ENCODE measurements at regions not wholly inside any gene's neighbourhood (a gene's known extent, or its start where the extent isn't known, plus 50 kb on each side); places are given as distances from the start of the nearest gene placed in this dataset.

- no peak overlapping the region; the same call in 1 of the 2 replicates for H3K9ac ChIP-seq (ENCODE audit: low read depth, low read length)
These were observed 61.0 kb downstream of the GTPBP8 start for GRCh38 chr3:113051787-113052186.

DNA sequence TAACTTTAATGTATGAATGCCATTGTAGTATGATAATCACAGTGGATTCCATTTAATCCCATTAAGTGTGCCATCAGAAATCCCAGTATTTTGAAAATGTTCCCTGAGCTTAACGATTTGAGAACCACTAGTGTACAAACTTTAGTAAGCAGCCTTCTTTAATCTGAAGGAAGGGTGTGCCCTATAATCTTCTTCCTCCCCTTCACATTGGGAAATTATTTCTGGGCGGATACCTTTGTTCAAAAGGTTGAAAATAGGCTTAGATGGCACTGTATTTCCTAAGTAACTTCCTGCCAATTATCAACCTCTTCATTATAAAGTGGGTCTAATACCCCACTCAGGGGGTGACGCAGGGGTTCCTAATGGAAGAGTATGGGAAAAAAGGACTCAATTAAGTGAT is 62.4 kb downstream of the GTPBP8 start:
- Histone ChIP-seq H3K27me3 (ENCODE audit: insufficient read depth, low read length) (peaks cover 9% of the 10 kb centered on the region), H3K36me3 (ENCODE audit: insufficient read depth, low read depth, low read length) (no peaks in the 10 kb centered on the region), H3K9ac (ENCODE audit: low read depth, low read length) (no peak overlapping the region), H3K27ac (ENCODE audit: low read length) (no peak overlapping the region), H3K9me3 (ENCODE audit: insufficient read depth, low read depth, low read length) (no peaks in the 10 kb centered on the region; the same call in 1 of the 2 replicates), H3K4me1 (ENCODE audit: insufficient read depth, low read length) (no peaks in the 10 kb centered on the region; the same call in 1 of the 2 replicates), H3K4me3 (ENCODE audit: low read length) (no peak overlapping the region)

More at GRCh38 chr3:113051787-113052186, 61.0 kb downstream of the GTPBP8 start:
- no peaks in the 10 kb centered on the region for H3K36me3 ChIP-seq (ENCODE audit: insufficient read depth, low read depth, low read length)
- no peaks in the 10 kb centered on the region; the same call in 1 of the 2 replicates for H3K9me3 ChIP-seq (ENCODE audit: insufficient read depth, low read depth, low read length)
- no peak overlapping the region for H3K4me3 ChIP-seq (ENCODE audit: low read length)
- H3K4me1 ChIP-seq (ENCODE audit: insufficient read depth, low read length): no peaks in the 10 kb centered on the region; the same call in 1 of the 2 replicates
- H3K27ac ChIP-seq (ENCODE audit: low read length): no peak overlapping the region
- H3K27me3 ChIP-seq (ENCODE audit: insufficient read depth, low read length): peaks cover 9% of the 10 kb centered on the region

- Histone ChIP-seq H3K9me3 (ENCODE audit: insufficient read depth, low read depth, low read length) (no peaks in the 10 kb centered on the region), H3K9ac (ENCODE audit: low read depth, low read length) (no peak overlapping the region), H3K4me3 (ENCODE audit: low read length) (no peak overlapping the region), H3K36me3 (ENCODE audit: insufficient read depth, low read depth, low read length) (no peaks in the 10 kb centered on the region), H3K4me1 (ENCODE audit: insufficient read depth, low read length) (no peaks in the 10 kb centered on the region; the same call in 1 of the 2 replicates), H3K27ac (ENCODE audit: low read length) (no peak overlapping the region), H3K27me3 (ENCODE audit: insufficient read depth, low read length) (peaks cover 9% of the 10 kb centered on the region)
These were observed 63.8 kb downstream of the GTPBP8 start for GRCh38 chr3:113054552-113054951.

DNA sequence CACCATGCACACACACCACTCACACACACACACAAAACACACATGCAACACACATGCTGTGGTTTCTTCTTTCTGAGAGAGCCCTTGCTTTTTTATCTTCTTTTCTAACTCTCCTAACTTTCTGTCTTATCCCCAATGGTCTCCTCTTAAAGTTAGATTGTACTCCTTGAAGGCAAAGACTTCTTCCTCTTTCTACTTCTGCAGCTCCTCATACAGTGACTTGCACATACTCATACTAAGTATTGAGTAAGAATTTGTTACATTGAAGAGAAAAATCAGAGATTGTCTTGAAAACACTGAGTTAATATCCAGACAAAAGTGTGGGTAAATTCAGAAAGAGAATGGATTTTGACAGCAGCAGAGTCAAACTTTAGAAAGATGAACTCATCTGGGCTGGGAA is 64.4 kb downstream of the GTPBP8 start:
- Histone ChIP-seq H3K27me3 (ENCODE audit: insufficient read depth, low read length) (peaks cover 9% of the 10 kb centered on the region), H3K27ac (ENCODE audit: low read length) (no peak overlapping the region), H3K4me3 (ENCODE audit: low read length) (no peak overlapping the region), H3K36me3 (ENCODE audit: insufficient read depth, low read depth, low read length) (no peaks in the 10 kb centered on the region), H3K4me1 (ENCODE audit: insufficient read depth, low read length) (no peaks in the 10 kb centered on the region; the same call in 1 of the 2 replicates), H3K9me3 (ENCODE audit: insufficient read depth, low read depth, low read length) (no peaks in the 10 kb centered on the region), H3K9ac (ENCODE audit: low read depth, low read length) (no peak overlapping the region)

DNA sequence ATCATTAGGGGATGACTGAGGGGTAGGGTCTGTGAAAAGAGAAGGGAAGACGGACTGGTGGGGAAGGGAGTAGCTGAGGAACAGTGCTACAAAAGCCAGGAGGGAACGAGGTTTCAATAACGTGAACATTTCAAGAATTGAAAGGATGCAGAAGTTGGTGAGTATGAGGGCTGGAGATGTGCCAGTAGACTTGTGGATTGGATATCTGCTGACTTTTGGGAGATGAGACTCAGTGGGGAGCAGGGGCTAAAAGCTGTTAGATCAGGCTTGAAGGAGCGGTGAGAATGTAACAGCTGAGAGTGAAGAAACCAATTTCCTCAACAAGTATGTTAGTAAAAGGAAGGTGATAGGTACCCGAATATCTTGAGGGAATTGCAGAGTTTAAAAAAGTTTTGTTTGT is 65.2 kb downstream of the GTPBP8 start:
- no peaks in the 10 kb centered on the region; the same call in 1 of the 2 replicates for H3K4me1 ChIP-seq (ENCODE audit: insufficient read depth, low read length)

GRCh38 chr3:113057117-113057516 is 66.3 kb downstream of the GTPBP8 start:
- H3K9ac ChIP-seq (ENCODE audit: low read depth, low read length): no peak overlapping the region

More for the DNA sequence above, 65.2 kb downstream of the GTPBP8 start:
- H3K9ac ChIP-seq (ENCODE audit: low read depth, low read length): no peak overlapping the region
- H3K27me3 ChIP-seq (ENCODE audit: insufficient read depth, low read length): peaks cover 9% of the 10 kb centered on the region
- H3K27ac ChIP-seq (ENCODE audit: low read length): no peak overlapping the region
- no peaks in the 10 kb centered on the region for H3K9me3 ChIP-seq (ENCODE audit: insufficient read depth, low read depth, low read length)
- no peaks in the 10 kb centered on the region for H3K36me3 ChIP-seq (ENCODE audit: insufficient read depth, low read depth, low read length)
- H3K4me3 ChIP-seq (ENCODE audit: low read length): no peak overlapping the region

GRCh38 chr3:113058188-113058587 is 67.4 kb downstream of the GTPBP8 start:
- H3K27ac ChIP-seq (ENCODE audit: low read length): no peak overlapping the region

More at GRCh38 chr3:113057117-113057516, 66.3 kb downstream of the GTPBP8 start:
- Histone ChIP-seq H3K4me1 (ENCODE audit: insufficient read depth, low read length) (no peaks in the 10 kb centered on the region), H3K36me3 (ENCODE audit: insufficient read depth, low read depth, low read length) (no peaks in the 10 kb centered on the region), H3K9me3 (ENCODE audit: insufficient read depth, low read depth, low read length) (no peaks in the 10 kb centered on the region), H3K27ac (ENCODE audit: low read length) (no peak overlapping the region), H3K4me3 (ENCODE audit: low read length) (no peak overlapping the region), H3K27me3 (ENCODE audit: insufficient read depth, low read length) (peaks cover 2% of the 10 kb centered on the region; the same call in 1 of the 2 replicates)

GRCh38 chr3:113062705-113063104 is 71.9 kb downstream of the GTPBP8 start:
- no peak overlapping the region for H3K27ac ChIP-seq (ENCODE audit: low read length)
- no peak overlapping the region for H3K4me3 ChIP-seq (ENCODE audit: low read length)
- no peaks in the 10 kb centered on the region for H3K4me1 ChIP-seq (ENCODE audit: insufficient read depth, low read length)
- no peaks in the 10 kb centered on the region for H3K36me3 ChIP-seq (ENCODE audit: insufficient read depth, low read depth, low read length)
- H3K9me3 ChIP-seq (ENCODE audit: insufficient read depth, low read depth, low read length): no peaks in the 10 kb centered on the region
- no peaks in the 10 kb centered on the region for H3K27me3 ChIP-seq (ENCODE audit: insufficient read depth, low read length)
- no peak overlapping the region for H3K9ac ChIP-seq (ENCODE audit: low read depth, low read length)

More at GRCh38 chr3:113058188-113058587, 67.4 kb downstream of the GTPBP8 start:
- no peak overlapping the region for H3K4me3 ChIP-seq (ENCODE audit: low read length)
- H3K9me3 ChIP-seq (ENCODE audit: insufficient read depth, low read depth, low read length): no peaks in the 10 kb centered on the region
- no peaks in the 10 kb centered on the region for H3K36me3 ChIP-seq (ENCODE audit: insufficient read depth, low read depth, low read length)
- no peaks in the 10 kb centered on the region for H3K27me3 ChIP-seq (ENCODE audit: insufficient read depth, low read length)
- H3K9ac ChIP-seq (ENCODE audit: low read depth, low read length): no peak overlapping the region
- no peaks in the 10 kb centered on the region for H3K4me1 ChIP-seq (ENCODE audit: insufficient read depth, low read length)

- Histone ChIP-seq H3K27me3 (ENCODE audit: insufficient read depth, low read length) (no peaks in the 10 kb centered on the region), H3K4me3 (ENCODE audit: low read length) (no peak overlapping the region), H3K9me3 (ENCODE audit: insufficient read depth, low read depth, low read length) (no peaks in the 10 kb centered on the region), H3K36me3 (ENCODE audit: insufficient read depth, low read depth, low read length) (no peaks in the 10 kb centered on the region), H3K9ac (ENCODE audit: low read depth, low read length) (no peak overlapping the region), H3K27ac (ENCODE audit: low read length) (no peak overlapping the region), H3K4me1 (ENCODE audit: insufficient read depth, low read length) (no peaks in the 10 kb centered on the region)
These were observed 72.5 kb downstream of the GTPBP8 start for GRCh38 chr3:113063126-113063894.

- H3K4me1 ChIP-seq (ENCODE audit: insufficient read depth, low read length): no peaks in the 10 kb centered on the region
- H3K36me3 ChIP-seq (ENCODE audit: insufficient read depth, low read depth, low read length): no peaks in the 10 kb centered on the region
- H3K9me3 ChIP-seq (ENCODE audit: insufficient read depth, low read depth, low read length): no peaks in the 10 kb centered on the region
- H3K4me3 ChIP-seq (ENCODE audit: low read length): no peak overlapping the region
- no peak overlapping the region for H3K27ac ChIP-seq (ENCODE audit: low read length)
- no peak overlapping the region for H3K9ac ChIP-seq (ENCODE audit: low read depth, low read length)
- no peaks in the 10 kb centered on the region for H3K27me3 ChIP-seq (ENCODE audit: insufficient read depth, low read length)
These were observed 73.4 kb downstream of the GTPBP8 start for GRCh38 chr3:113064183-113064582.

- H3K9ac ChIP-seq (ENCODE audit: low read depth, low read length): no peak overlapping the region
- H3K4me1 ChIP-seq (ENCODE audit: insufficient read depth, low read length): no peaks in the 10 kb centered on the region
- no peaks in the 10 kb centered on the region for H3K27me3 ChIP-seq (ENCODE audit: insufficient read depth, low read length)
- H3K27ac ChIP-seq (ENCODE audit: low read length): no peak overlapping the region
- H3K36me3 ChIP-seq (ENCODE audit: insufficient read depth, low read depth, low read length): no peaks in the 10 kb centered on the region
- H3K9me3 ChIP-seq (ENCODE audit: insufficient read depth, low read depth, low read length): no peaks in the 10 kb centered on the region
- H3K4me3 ChIP-seq (ENCODE audit: low read length): no peak overlapping the region
These were observed 74.6 kb downstream of the GTPBP8 start for GRCh38 chr3:113065336-113065735.

DNA sequence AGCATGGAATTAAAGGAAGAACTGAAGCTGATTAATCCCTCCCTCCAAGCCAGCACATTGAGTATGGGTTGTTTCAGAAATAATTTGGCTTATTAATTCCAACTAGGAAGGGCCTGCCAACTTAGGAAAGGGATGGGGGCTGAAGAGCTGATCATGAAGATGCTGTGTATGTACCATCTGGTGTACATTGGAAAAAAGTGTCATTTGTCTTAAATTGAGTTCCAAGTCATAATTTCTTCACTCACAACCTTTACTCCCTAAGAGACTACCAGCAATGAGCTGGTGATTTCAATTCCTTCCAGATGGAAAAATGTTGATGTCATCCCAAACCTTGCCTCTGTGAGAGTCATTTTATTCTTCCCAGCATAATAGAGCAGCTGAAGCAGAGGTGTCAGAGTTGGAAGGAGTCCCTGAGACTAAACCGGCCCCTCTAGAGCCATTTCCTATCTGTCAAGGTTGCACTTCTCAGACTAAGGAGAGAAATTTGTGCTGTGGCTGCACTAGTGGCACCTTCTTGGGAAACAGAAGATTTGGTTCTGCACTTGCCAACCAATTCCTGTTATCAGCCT is 79.4 kb downstream of the GTPBP8 start:
- Histone ChIP-seq H3K36me3 (ENCODE audit: insufficient read depth, low read depth, low read length) (no peaks in the 10 kb centered on the region), H3K4me1 (ENCODE audit: insufficient read depth, low read length) (no peaks in the 10 kb centered on the region), H3K4me3 (ENCODE audit: low read length) (no peak overlapping the region), H3K27ac (ENCODE audit: low read length) (no peak overlapping the region), H3K9ac (ENCODE audit: low read depth, low read length) (no peak overlapping the region), H3K27me3 (ENCODE audit: insufficient read depth, low read length) (no peaks in the 10 kb centered on the region), H3K9me3 (ENCODE audit: insufficient read depth, low read depth, low read length) (no peaks in the 10 kb centered on the region)
